Rectal smooth muscle tissue (tissue), 1 donor: ENCODE measurements at regions not wholly inside any gene's neighbourhood (a gene's known extent, or its start where the extent isn't known, plus 50 kb on each side); places are given as distances from the start of the nearest gene placed in this dataset.

Experiments used
- H3K27ac ChIP-seq: one replicate; pipeline ENCODE4 v1.7.0; 2013; ENCODE audit warnings: low read depth, low read length, inconsistent platforms
- H3K27me3 ChIP-seq: one replicate; pipeline ENCODE4 v1.7.0; 2013; ENCODE audit warnings: low read length; ENCODE audit not compliant: control insufficient read depth, insufficient read depth
- H3K36me3 ChIP-seq: one replicate; pipeline ENCODE4 v1.7.0; 2013; ENCODE audit warnings: low read length; ENCODE audit not compliant: control insufficient read depth, insufficient read depth
- H3K4me1 ChIP-seq: one replicate; pipeline ENCODE4 v1.7.0; 2013; ENCODE audit warnings: low read length; ENCODE audit not compliant: control insufficient read depth, insufficient read depth
- H3K4me3 ChIP-seq: one replicate; pipeline ENCODE4 v1.7.0; 2013; ENCODE audit warnings: low read length
- H3K9ac ChIP-seq: one replicate; pipeline ENCODE4 v1.7.0; 2013; ENCODE audit warnings: low read length

- no peaks in the 10 kb centered on the region for H3K36me3 ChIP-seq
- peak overlapping the region; percentile 78 for H3K4me3 ChIP-seq
- peak overlapping the region; percentile 30 for H3K9ac ChIP-seq
- H3K4me1 ChIP-seq: no peaks in the 10 kb centered on the region
- peak overlapping the region; percentile 52 for H3K27ac ChIP-seq
- H3K27me3 ChIP-seq: no peaks in the 10 kb centered on the region
These were observed 350.0 kb upstream of the ARGLU1 start for GRCh38 chr13:106917673-106918556.

DNA sequence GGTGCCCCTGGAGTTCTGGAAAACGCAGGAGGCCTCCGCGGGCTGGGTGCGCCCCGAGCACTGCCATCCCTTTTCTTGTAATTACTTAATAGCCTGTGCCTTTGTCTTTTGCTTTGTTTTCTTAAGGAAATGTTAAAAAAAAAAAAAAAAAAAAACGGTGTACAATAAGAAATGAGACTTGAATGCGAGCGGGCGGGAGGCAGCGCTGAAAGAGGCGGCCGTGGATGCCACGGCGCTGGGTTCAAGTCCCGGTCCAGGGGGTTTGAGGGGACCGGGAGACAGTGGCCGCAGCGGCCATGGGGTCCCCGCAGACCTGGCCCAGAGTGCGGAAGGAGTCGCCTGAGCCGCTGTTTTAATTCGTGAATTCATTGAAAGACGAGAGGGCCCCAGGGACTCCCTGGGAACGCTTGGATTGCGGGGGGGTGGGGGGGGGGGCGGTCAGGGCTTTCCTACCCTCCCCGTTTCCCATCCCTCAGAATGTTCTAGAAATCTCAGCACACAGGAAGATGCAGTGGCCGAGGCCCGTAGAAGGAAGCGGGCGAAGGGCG, 349.2 kb upstream of the ARGLU1 start:
- Histone ChIP-seq H3K4me3 (no peak overlapping the region), H3K4me1 (no peaks in the 10 kb centered on the region), H3K27me3 (no peaks in the 10 kb centered on the region), H3K9ac (no peak overlapping the region), H3K36me3 (no peaks in the 10 kb centered on the region), H3K27ac (no peak overlapping the region)

DNA sequence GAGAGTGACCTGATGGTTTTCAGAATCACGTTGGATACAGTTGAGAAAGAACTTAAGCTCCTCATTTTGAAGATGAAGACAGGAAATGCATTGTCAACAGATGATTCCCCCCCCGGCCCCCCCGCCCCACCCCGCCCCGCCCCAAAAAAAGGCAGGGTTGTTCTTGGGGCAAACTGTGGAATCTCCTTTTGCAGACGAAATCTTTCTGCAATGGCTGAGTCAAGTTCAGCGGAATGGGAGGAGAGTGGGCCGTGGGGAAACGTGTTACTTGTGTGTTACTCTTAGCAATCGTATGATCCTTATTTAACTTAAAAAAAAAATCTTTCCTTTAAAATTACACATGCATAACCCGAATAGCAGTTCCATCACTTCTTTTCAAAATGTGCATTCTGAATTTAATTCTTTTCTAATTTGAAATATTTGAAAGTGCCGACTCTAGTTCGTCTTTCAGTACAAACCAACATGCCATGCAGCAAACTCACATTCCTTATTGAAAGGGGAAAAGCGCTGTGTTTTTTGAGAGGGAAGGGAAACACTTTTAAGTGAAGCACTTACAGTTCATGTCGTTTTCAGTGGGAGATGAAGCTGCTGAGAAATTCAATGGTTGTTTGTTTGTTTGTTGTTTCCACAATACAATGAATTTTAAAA, 348.5 kb upstream of the ARGLU1 start:
- Histone ChIP-seq H3K9ac (no peak overlapping the region), H3K27me3 (no peaks in the 10 kb centered on the region), H3K27ac (no peak overlapping the region)

DNA sequence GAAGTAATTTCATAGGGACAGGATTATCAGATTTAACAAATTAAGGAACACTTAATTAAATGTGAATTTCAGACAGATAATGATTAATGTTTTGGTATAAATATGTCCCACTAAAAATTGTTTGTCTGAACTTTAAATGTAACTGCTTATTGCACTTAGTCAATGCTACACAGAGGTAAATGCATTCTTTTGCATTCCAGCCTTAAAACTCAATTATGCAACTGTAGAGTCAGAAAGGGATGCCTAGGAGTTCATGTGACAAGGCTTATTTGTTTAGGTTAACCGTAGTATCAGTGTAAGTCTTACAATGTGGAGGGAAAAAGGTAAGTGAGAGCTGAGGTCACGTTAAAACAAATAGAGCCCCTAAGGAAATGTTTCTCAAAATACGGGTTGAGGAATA, 347.2 kb upstream of the ARGLU1 start:
- Histone ChIP-seq H3K4me1 (no peaks in the 10 kb centered on the region), H3K27me3 (no peaks in the 10 kb centered on the region), H3K4me3 (no peak overlapping the region), H3K36me3 (no peaks in the 10 kb centered on the region), H3K27ac (no peak overlapping the region), H3K9ac (no peak overlapping the region)

More for the DNA sequence above, 348.5 kb upstream of the ARGLU1 start:
- Histone ChIP-seq H3K4me3 (no peak overlapping the region), H3K4me1 (no peaks in the 10 kb centered on the region), H3K36me3 (no peaks in the 10 kb centered on the region)

GRCh38 chr13:106911627-106912026, 343.7 kb upstream of the ARGLU1 start:
- Histone ChIP-seq H3K9ac (no peak overlapping the region), H3K4me3 (no peak overlapping the region), H3K27me3 (no peaks in the 10 kb centered on the region), H3K36me3 (no peaks in the 10 kb centered on the region), H3K27ac (no peak overlapping the region), H3K4me1 (no peaks in the 10 kb centered on the region)

DNA sequence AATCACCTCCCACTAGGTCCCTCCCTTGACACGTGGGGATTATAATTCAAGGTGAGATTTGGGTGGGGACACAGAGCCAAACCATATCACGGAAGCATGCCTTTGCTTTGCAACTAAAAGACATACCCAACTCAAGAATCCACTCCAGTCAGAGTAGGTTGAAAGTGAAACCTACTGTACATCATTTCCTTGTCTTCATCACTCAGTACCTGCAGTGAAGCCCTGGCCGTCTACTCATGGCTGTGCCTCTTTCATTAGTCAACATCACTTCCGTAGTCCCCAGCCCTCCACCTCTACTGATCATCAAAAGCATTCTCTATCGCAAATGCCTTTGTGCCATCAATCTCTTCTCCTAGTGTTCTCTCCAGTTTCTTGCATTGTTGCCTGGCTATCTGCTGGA, 343.1 kb upstream of the ARGLU1 start:
- no peak overlapping the region for H3K27ac ChIP-seq

DNA sequence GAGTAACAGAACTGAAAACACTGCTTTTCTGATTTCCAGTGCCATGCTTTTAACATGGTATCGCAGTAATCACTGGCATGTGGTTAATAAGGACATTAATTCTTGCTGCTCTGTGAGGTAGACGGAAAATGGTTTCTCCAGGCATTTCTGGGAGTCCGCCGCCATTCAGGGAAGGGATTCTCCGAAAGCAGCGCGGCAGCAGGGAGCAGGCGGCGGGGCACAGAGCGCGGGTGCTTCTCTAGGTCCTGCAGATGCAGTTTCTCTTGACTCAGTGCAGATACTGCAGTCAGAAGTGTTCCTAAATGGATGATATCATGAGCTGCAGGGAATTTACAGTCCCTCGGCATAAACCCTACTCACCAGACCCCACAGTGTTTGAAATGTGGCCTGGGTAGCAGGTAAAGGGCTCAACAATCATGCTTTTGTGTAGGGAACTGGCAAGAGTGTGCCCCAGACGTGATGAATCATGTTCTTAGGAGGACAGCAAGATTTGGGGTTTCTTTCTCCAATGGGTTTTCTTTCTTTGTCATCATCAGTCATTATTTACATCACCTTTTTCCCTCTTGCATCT, 338.6 kb upstream of the ARGLU1 start:
- Histone ChIP-seq H3K36me3 (no peaks in the 10 kb centered on the region), H3K27me3 (no peaks in the 10 kb centered on the region), H3K4me1 (no peaks in the 10 kb centered on the region), H3K27ac (no peak overlapping the region), H3K4me3 (no peak overlapping the region), H3K9ac (no peak overlapping the region)

More for the DNA sequence above, 343.1 kb upstream of the ARGLU1 start:
- H3K9ac ChIP-seq: no peak overlapping the region
- H3K27me3 ChIP-seq: no peaks in the 10 kb centered on the region
- H3K4me3 ChIP-seq: no peak overlapping the region
- H3K4me1 ChIP-seq: no peaks in the 10 kb centered on the region
- no peaks in the 10 kb centered on the region for H3K36me3 ChIP-seq

GRCh38 chr13:106905380-106906162, 337.6 kb upstream of the ARGLU1 start:
- no peaks in the 10 kb centered on the region for H3K36me3 ChIP-seq
- no peaks in the 10 kb centered on the region for H3K27me3 ChIP-seq
- H3K9ac ChIP-seq: no peak overlapping the region
- H3K4me3 ChIP-seq: no peak overlapping the region
- no peak overlapping the region for H3K27ac ChIP-seq
- H3K4me1 ChIP-seq: no peaks in the 10 kb centered on the region

GRCh38 chr13:106899442-106899841, 331.5 kb upstream of the ARGLU1 start:
- Histone ChIP-seq H3K4me1 (no peaks in the 10 kb centered on the region), H3K36me3 (no peaks in the 10 kb centered on the region), H3K4me3 (no peak overlapping the region), H3K27ac (no peak overlapping the region), H3K27me3 (no peaks in the 10 kb centered on the region), H3K9ac (no peak overlapping the region)

DNA sequence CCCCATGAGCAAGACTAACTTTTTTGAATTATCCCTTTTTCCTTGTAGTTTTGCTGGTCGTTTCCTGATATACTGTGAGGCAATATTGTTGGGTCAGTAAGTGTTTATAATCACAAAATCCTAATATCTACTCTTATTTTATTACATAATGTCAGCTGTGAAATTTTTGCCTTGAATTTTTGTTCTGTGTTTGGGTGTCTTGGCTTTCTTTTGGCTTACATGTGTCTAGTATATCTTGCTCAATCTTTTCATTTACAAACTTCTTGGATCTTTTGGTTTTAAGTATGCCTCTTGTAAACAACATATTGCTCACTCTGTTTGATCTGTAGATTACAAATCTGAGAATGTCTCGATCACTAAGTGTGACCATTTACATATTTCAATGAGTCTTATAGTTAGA, 330.3 kb upstream of the ARGLU1 start:
- Histone ChIP-seq H3K4me1 (no peaks in the 10 kb centered on the region), H3K36me3 (no peaks in the 10 kb centered on the region), H3K27me3 (no peaks in the 10 kb centered on the region), H3K9ac (no peak overlapping the region), H3K27ac (no peak overlapping the region), H3K4me3 (no peak overlapping the region)

DNA sequence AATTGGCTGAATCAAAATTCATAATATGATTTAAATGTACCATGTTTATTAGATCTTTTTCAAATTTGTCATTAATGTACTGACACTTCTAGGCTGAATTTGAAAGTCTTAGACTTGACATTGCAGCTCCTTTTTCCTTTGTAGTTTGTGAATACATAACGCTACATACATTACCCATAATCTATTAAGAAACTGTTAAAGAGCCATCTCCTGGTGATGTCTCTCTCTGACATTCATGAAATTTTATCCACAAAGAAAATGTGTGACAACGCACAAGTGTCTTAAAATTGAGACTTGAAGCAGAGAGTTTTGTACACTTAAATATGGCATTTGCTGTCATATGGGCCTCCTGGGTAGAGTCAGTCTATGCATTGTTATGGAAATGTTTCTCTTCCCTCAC, 320.2 kb upstream of the ARGLU1 start:
- Histone ChIP-seq H3K36me3 (no peaks in the 10 kb centered on the region), H3K9ac (no peak overlapping the region), H3K4me3 (no peak overlapping the region), H3K27me3 (no peaks in the 10 kb centered on the region), H3K27ac (no peak overlapping the region), H3K4me1 (no peaks in the 10 kb centered on the region)

- Histone ChIP-seq H3K27me3 (no peaks in the 10 kb centered on the region), H3K27ac (no peak overlapping the region), H3K4me1 (no peaks in the 10 kb centered on the region), H3K9ac (no peak overlapping the region), H3K4me3 (no peak overlapping the region), H3K36me3 (no peaks in the 10 kb centered on the region)
These were observed 319.7 kb upstream of the ARGLU1 start for GRCh38 chr13:106887686-106888085.
